ENCODE measurements at regions not wholly inside any gene's neighbourhood (a gene's known extent, or its start where the extent isn't known, plus 50 kb on each side); places are given as distances from the start of the nearest gene placed in this dataset.

DNA sequence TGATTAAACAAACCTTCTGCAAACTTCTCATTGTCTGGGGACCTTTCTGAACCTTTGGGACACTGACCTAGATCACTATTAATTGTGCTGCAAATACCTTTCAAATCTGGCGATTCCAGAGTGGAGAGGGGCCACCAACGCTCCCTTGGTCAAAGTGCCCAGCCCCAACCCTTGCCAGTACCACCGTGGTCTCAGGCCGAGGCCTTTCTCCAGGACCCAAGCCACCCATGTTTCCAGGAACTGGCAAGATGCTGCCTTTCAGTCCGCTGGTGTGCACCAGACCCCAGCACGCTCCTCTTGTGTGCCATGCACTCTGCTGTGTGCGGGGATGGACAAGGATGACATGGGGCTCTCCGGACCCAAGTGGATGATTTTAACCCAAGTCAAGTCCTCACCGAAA lies 91.1 kb upstream of the MGMT start:
- no peak overlapping the region for H3K4me3 ChIP-seq (ENCODE audit: low read depth, low read length)
- no peaks in the 10 kb centered on the region for H3K79me2 ChIP-seq
- TF ChIP-seq, protein P1, sequence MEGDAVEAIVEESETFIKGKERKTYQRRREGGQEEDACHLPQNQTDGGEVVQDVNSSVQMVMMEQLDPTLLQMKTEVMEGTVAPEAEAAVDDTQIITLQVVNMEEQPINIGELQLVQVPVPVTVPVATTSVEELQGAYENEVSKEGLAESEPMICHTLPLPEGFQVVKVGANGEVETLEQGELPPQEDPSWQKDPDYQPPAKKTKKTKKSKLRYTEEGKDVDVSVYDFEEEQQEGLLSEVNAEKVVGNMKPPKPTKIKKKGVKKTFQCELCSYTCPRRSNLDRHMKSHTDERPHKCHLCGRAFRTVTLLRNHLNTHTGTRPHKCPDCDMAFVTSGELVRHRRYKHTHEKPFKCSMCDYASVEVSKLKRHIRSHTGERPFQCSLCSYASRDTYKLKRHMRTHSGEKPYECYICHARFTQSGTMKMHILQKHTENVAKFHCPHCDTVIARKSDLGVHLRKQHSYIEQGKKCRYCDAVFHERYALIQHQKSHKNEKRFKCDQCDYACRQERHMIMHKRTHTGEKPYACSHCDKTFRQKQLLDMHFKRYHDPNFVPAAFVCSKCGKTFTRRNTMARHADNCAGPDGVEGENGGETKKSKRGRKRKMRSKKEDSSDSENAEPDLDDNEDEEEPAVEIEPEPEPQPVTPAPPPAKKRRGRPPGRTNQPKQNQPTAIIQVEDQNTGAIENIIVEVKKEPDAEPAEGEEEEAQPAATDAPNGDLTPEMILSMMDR (IDR thresholded peaks at IDR 0.05) = no peak
- no peak overlapping the region for H3K9ac ChIP-seq
- no peaks in the 10 kb centered on the region for H3K4me1 ChIP-seq
- no peaks in the 10 kb centered on the region for H3K9me3 ChIP-seq (ENCODE audit: control insufficient read depth, low read length)
- H2AFZ ChIP-seq = no peak overlapping the region
- no peaks in the 10 kb centered on the region for H3K27me3 ChIP-seq (ENCODE audit: control insufficient read depth, insufficient read depth, low read length)
- H3K27ac ChIP-seq = no peak overlapping the region
- no peak overlapping the region for H3K4me2 ChIP-seq (ENCODE audit: low read length)
- H3K36me3 ChIP-seq (ENCODE audit: control insufficient read depth, insufficient read depth, low read length) = no peaks in the 10 kb centered on the region

DNA sequence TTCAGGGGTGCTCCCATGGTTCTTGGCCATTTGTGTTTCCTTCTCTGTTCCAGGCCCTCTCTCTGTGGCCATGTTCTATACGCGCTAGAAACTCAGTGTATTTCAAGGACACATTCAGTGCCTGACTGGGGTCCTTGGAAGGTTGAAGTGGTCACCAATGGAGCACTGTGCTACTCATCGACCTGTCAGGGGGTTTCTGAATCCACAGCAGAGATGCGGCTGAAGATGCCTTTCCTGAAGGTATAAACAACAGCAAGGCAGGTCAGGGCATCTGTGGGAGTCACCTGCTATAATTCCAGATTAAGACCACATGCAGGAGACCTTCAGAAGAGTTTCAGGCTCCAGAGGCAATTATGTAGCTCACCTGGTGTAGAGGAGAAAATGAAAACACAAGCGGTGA lies 86.8 kb upstream of the MGMT start:
- TF ChIP-seq, protein P1 (IDR thresholded peaks at IDR 0.05) = no peak
- H3K79me2 ChIP-seq = no peaks in the 10 kb centered on the region
- no peak overlapping the region for H2AFZ ChIP-seq
- no peak overlapping the region for H3K4me3 ChIP-seq (ENCODE audit: low read depth, low read length)
- H3K36me3 ChIP-seq (ENCODE audit: control insufficient read depth, insufficient read depth, low read length) = no peaks in the 10 kb centered on the region
- no peaks in the 10 kb centered on the region for H3K4me1 ChIP-seq
- H3K9me3 ChIP-seq (ENCODE audit: control insufficient read depth, low read length) = no peaks in the 10 kb centered on the region
- H3K4me2 ChIP-seq (ENCODE audit: low read length) = no peak overlapping the region
- no peak overlapping the region for H3K9ac ChIP-seq
- no peaks in the 10 kb centered on the region for H3K27me3 ChIP-seq (ENCODE audit: control insufficient read depth, insufficient read depth, low read length)
- H3K27ac ChIP-seq = no peak overlapping the region

DNA sequence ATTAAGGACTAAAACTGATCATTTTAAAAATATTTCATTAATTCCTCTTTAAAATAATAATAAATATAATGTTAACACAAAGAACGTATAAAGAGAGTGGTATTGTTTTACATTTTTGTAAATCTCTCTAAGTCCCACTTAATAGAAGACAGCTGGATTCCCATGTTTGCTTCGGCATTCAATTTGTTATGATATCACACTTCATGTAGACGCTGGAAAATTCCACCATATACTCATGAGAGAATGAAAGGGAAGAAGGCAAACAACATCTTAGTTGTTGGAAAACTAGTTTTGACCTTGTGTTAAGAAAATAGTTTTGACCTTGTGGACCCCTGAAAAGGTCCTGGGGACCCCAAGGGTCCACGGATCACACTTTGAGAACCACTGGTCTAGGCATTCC lies 85.3 kb upstream of the MGMT start:
- Histone ChIP-seq H3K36me3 (ENCODE audit: control insufficient read depth, insufficient read depth, low read length) (no peaks in the 10 kb centered on the region), H3K9ac (no peak overlapping the region), H3K4me1 (no peaks in the 10 kb centered on the region), H3K4me2 (ENCODE audit: low read length) (no peak overlapping the region), H3K9me3 (ENCODE audit: control insufficient read depth, low read length) (no peaks in the 10 kb centered on the region), H3K27me3 (ENCODE audit: control insufficient read depth, insufficient read depth, low read length) (no peaks in the 10 kb centered on the region), H3K4me3 (ENCODE audit: low read depth, low read length) (no peak overlapping the region), H2AFZ (no peak overlapping the region), H3K27ac (no peak overlapping the region), H3K79me2 (no peaks in the 10 kb centered on the region)
- TF ChIP-seq, protein P1 (IDR thresholded peaks at IDR 0.05) = no peak

DNA sequence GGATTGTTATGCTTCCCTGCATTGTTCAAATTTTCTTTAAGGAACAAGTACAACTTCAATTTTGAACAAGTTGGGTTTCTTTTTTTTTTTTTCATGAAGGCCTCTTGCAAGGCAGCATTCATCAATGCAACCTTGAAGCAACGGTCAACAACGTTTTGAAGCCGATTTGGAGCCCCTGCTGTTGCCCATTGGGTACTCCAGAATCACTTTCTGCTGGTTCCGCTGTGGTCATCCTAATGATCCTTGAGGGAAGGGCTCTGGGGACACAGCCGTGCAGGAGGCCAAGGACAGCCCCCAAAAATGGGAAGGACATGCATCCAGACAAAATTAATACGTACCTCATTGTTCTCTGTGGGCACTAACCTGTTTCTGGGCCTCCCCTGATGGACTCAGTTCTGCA lies 84.6 kb upstream of the MGMT start:
- no peak overlapping the region for H2AFZ ChIP-seq
- H3K27me3 ChIP-seq (ENCODE audit: control insufficient read depth, insufficient read depth, low read length) = no peaks in the 10 kb centered on the region
- H3K9ac ChIP-seq = no peak overlapping the region
- no peak overlapping the region for H3K27ac ChIP-seq
- H3K79me2 ChIP-seq = no peaks in the 10 kb centered on the region
- TF ChIP-seq, protein P1 (IDR thresholded peaks at IDR 0.05) = no peak
- H3K4me3 ChIP-seq (ENCODE audit: low read depth, low read length) = no peak overlapping the region
- H3K4me2 ChIP-seq (ENCODE audit: low read length) = no peak overlapping the region
- no peaks in the 10 kb centered on the region for H3K36me3 ChIP-seq (ENCODE audit: control insufficient read depth, insufficient read depth, low read length)
- no peaks in the 10 kb centered on the region for H3K4me1 ChIP-seq
- no peaks in the 10 kb centered on the region for H3K9me3 ChIP-seq (ENCODE audit: control insufficient read depth, low read length)

DNA sequence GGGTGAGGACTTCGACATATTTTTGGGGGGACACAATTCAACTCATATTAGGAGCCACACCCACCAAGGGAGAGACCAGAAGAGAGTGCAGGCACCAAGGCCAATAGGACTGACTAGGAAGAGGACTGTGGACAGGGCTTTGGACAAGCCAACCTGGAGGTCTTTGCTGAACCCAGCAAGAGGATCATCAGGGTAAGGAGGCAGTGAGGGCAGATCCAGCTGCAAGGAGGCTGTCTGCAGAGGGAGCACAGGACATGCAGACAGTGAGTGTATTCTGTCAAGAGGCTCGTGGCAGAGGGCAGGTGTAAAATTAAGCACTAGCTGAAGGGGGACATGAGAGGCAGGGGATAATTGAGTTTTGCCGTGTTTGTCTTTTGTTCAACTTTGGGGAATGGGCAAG lies 83.4 kb upstream of the MGMT start:
- H3K79me2 ChIP-seq = no peaks in the 10 kb centered on the region

More for the DNA sequence above, 83.4 kb upstream of the MGMT start:
- Histone ChIP-seq H3K4me1 (no peaks in the 10 kb centered on the region), H2AFZ (no peak overlapping the region), H3K9me3 (ENCODE audit: control insufficient read depth, low read length) (no peaks in the 10 kb centered on the region), H3K27ac (no peak overlapping the region), H3K27me3 (ENCODE audit: control insufficient read depth, insufficient read depth, low read length) (no peaks in the 10 kb centered on the region), H3K9ac (no peak overlapping the region), H3K4me2 (ENCODE audit: low read length) (no peak overlapping the region), H3K4me3 (ENCODE audit: low read depth, low read length) (no peak overlapping the region), H3K36me3 (ENCODE audit: control insufficient read depth, insufficient read depth, low read length) (no peaks in the 10 kb centered on the region)
- TF ChIP-seq, protein P1 (IDR thresholded peaks at IDR 0.05) = no peak

Data from parathyroid adenoma (tissue), 2 donors.